GM12892 (cell line): ENCODE measurements at regions not wholly inside any gene's neighbourhood (a gene's known extent, or its start where the extent isn't known, plus 50 kb on each side); places are given as distances from the start of the nearest gene placed in this dataset.

Experiments used
- DNase-seq: peaks from one replicate; pipeline ENCODE4 v3.0.0; 2011; ENCODE audit not compliant: insufficient read length
- FAIRE-seq: peaks from 2 replicates; lab custom pipeline; 2011; peaks lifted over from hg19 to GRCh38; lab: Jason Lieb, UNC
- POLR2A ChIP-seq: IDR thresholded peaks from 2 replicates; pipeline ENCODE4 v1.6.1; 2011; ENCODE audit warnings: low read depth, low read length, control low read depth
- POLR2AphosphoS5 ChIP-seq: IDR thresholded peaks from 2 replicates; pipeline ENCODE4 v1.6.1; 2011; ENCODE audit warnings: low read depth, low read length, control low read depth
- TAF1 ChIP-seq: IDR thresholded peaks from 2 replicates; pipeline ENCODE4 v1.6.1; 2011; ENCODE audit warnings: low read depth, mild to moderate bottlenecking, control low read depth, low read length, borderline replicate concordance

GRCh38 chr19:27672309-27673047 is 1540.5 kb downstream of the UQCRFS1 start:
- no peak for TF ChIP-seq TAF1
- FAIRE-seq: no peak

GRCh38 chr19:27671876-27672275 is 1541.1 kb downstream of the UQCRFS1 start:
- FAIRE-seq: no peak
- TF ChIP-seq POLR2A (no peak), TAF1 (no peak), POLR2AphosphoS5 (no peak)
- no peak for DNase-seq

More at GRCh38 chr19:27672309-27673047, 1540.5 kb downstream of the UQCRFS1 start:
- no peak for DNase-seq

- FAIRE-seq (no peak), DNase-seq (no peak)
- TF ChIP-seq POLR2AphosphoS5: no peak
- no peak for TF ChIP-seq POLR2A
- TF ChIP-seq TAF1: no peak
Observed at GRCh38 chr19:27660428-27660827, 1552.5 kb downstream of the UQCRFS1 start.

- TF ChIP-seq POLR2A (no peak), POLR2AphosphoS5 (no peak), TAF1 (no peak)
- DNase-seq: no peak
- FAIRE-seq: no peak
Observed at GRCh38 chr19:27657271-27658051, 1555.5 kb downstream of the UQCRFS1 start.

GRCh38 chr19:27654266-27654990 is 1558.5 kb downstream of the UQCRFS1 start:
- TF ChIP-seq POLR2AphosphoS5 (no peak), TAF1 (no peak), POLR2A (no peak)
- DNase-seq (no peak), FAIRE-seq (no peak)

- TF ChIP-seq POLR2A (no peak), POLR2AphosphoS5 (no peak), TAF1 (no peak)
- DNase-seq: no peak
- FAIRE-seq: no peak
Observed at GRCh38 chr19:27652796-27653195, 1560.2 kb downstream of the UQCRFS1 start.

- no peak for FAIRE-seq
Observed at GRCh38 chr19:27652281-27652680, 1560.7 kb downstream of the UQCRFS1 start.

GRCh38 chr19:27647423-27647822 is 1565.5 kb downstream of the UQCRFS1 start:
- FAIRE-seq (no peak), DNase-seq (no peak)
- TF ChIP-seq POLR2AphosphoS5 (no peak), POLR2A (no peak), TAF1 (no peak)

More at GRCh38 chr19:27652281-27652680, 1560.7 kb downstream of the UQCRFS1 start:
- DNase-seq: no peak
- TF ChIP-seq POLR2A: no peak

GRCh38 chr19:27635401-27635800 is 1577.5 kb downstream of the UQCRFS1 start:
- TF ChIP-seq POLR2A (no peak), POLR2AphosphoS5 (no peak), TAF1 (no peak)
- DNase-seq: no peak
- FAIRE-seq: no peak

- TF ChIP-seq POLR2AphosphoS5: no peak
- TF ChIP-seq POLR2A: no peak
- TF ChIP-seq TAF1: no peak
- no peak for FAIRE-seq
- no peak for DNase-seq
Observed at GRCh38 chr19:27618006-27618405, 1594.9 kb downstream of the UQCRFS1 start.

- FAIRE-seq: no peak
- no peak for DNase-seq
Observed at GRCh38 chr19:27580906-27581305, 1632.0 kb downstream of the UQCRFS1 start.

More at GRCh38 chr19:27580906-27581305, 1632.0 kb downstream of the UQCRFS1 start:
- no peak for TF ChIP-seq TAF1
- no peak for TF ChIP-seq POLR2AphosphoS5
- no peak for TF ChIP-seq POLR2A
